Osteoblast (primary cell): ENCODE measurements at regions not wholly inside any gene's neighbourhood (a gene's known extent, or its start where the extent isn't known, plus 50 kb on each side); places are given as distances from the start of the nearest gene placed in this dataset.

Experiments
- DNase-seq: peaks from one replicate; pipeline ENCODE4 v3.0.0; 2011; ENCODE audit warnings: low spot score, mixed read lengths; ENCODE audit not compliant: insufficient read length; ENCODE audit errors: missing footprints
- H2AFZ ChIP-seq: 2 replicates; pipeline ENCODE4 v1.6.0; 2011; ENCODE audit warnings: mild to moderate bottlenecking, low read length
- H3K27ac ChIP-seq: 2 replicates; pipeline ENCODE4 v1.5.1; 2011; ENCODE audit warnings: mild to moderate bottlenecking, low read depth, low read length, moderate library complexity
- H3K27me3 ChIP-seq: 2 replicates; pipeline ENCODE4 v1.6.0; 2012; ENCODE audit warnings: mild to moderate bottlenecking, control low read depth, inconsistent platforms, low read length, moderate library complexity; ENCODE audit not compliant: insufficient read depth
- H3K36me3 ChIP-seq: 2 replicates; pipeline ENCODE4 v1.5.1; 2011; ENCODE audit warnings: mild to moderate bottlenecking, low read length, control low read depth, moderate library complexity; ENCODE audit not compliant: insufficient read depth
- H3K4me1 ChIP-seq: 2 replicates; pipeline ENCODE4 v1.5.1; 2011; ENCODE audit warnings: mild to moderate bottlenecking, low read length, control low read depth, moderate library complexity; ENCODE audit not compliant: insufficient read depth
- H3K4me2 ChIP-seq: 2 replicates; pipeline ENCODE4 v1.6.0; 2011; ENCODE audit warnings: mild to moderate bottlenecking, low read length; ENCODE audit not compliant: insufficient read depth
- H3K4me3 ChIP-seq: fragments of 200-600 bp; sonication (generic); 3 replicates; pipeline ENCODE4 v1.5.1; 2012; ENCODE audit warnings: mild to moderate bottlenecking, low read length, inconsistent platforms; ENCODE audit not compliant: insufficient read depth
- H3K79me2 ChIP-seq: 2 replicates; pipeline ENCODE4 v1.6.0; 2012; ENCODE audit warnings: mild to moderate bottlenecking, low read length, control low read depth, inconsistent platforms; ENCODE audit not compliant: insufficient read depth
- H3K9me3 ChIP-seq: 2 replicates; pipeline ENCODE4 v1.5.1; 2011; ENCODE audit warnings: low read depth, low read length, control low read depth
- H4K20me1 ChIP-seq: 2 replicates; pipeline ENCODE4 v1.6.0; 2012; ENCODE audit warnings: mild to moderate bottlenecking, low read length, control low read depth; ENCODE audit not compliant: insufficient read depth
- CTCF ChIP-seq: IDR thresholded peaks from 2 replicates; pipeline ENCODE4 v1.5.1; 2011; ENCODE audit warnings: mild to moderate bottlenecking, low read depth, low read length, moderate library complexity; ENCODE audit errors: extremely low read depth

- no peak for TF ChIP-seq CTCF
Observed at GRCh38 chr5:116900793-116901192, 326.2 kb upstream of the SEMA6A start.

GRCh38 chr5:116898917-116899316 is 324.3 kb upstream of the SEMA6A start:
- no peak overlapping the region for H3K27ac ChIP-seq
- H3K4me2 ChIP-seq, result no peak overlapping the region
- no peaks in the 10 kb centered on the region for H4K20me1 ChIP-seq
- H3K4me1 ChIP-seq, result no peaks in the 10 kb centered on the region
- no peak overlapping the region for H3K4me3 ChIP-seq
- DNase-seq, result no peak
- no peaks in the 10 kb centered on the region for H3K9me3 ChIP-seq
- H3K79me2 ChIP-seq, result no peaks in the 10 kb centered on the region
- no peaks in the 10 kb centered on the region for H3K36me3 ChIP-seq
- no peak overlapping the region for H2AFZ ChIP-seq
- H3K27me3 ChIP-seq, result no peaks in the 10 kb centered on the region
- no peak for TF ChIP-seq CTCF

More at GRCh38 chr5:116900793-116901192, 326.2 kb upstream of the SEMA6A start:
- no peak overlapping the region for H2AFZ ChIP-seq
- no peak overlapping the region for H3K4me3 ChIP-seq
- H3K27ac ChIP-seq, result no peak overlapping the region
- H4K20me1 ChIP-seq, result no peaks in the 10 kb centered on the region
- H3K79me2 ChIP-seq, result no peaks in the 10 kb centered on the region
- no peak for DNase-seq
- no peaks in the 10 kb centered on the region for H3K27me3 ChIP-seq
- no peak overlapping the region for H3K4me2 ChIP-seq
- H3K4me1 ChIP-seq, result no peaks in the 10 kb centered on the region
- no peaks in the 10 kb centered on the region for H3K9me3 ChIP-seq
- H3K36me3 ChIP-seq, result no peaks in the 10 kb centered on the region

- Histone ChIP-seq H3K36me3 (no peaks in the 10 kb centered on the region), H3K79me2 (no peaks in the 10 kb centered on the region), H3K9me3 (no peaks in the 10 kb centered on the region), H2AFZ (no peak overlapping the region), H3K27me3 (no peaks in the 10 kb centered on the region), H4K20me1 (no peaks in the 10 kb centered on the region), H3K4me1 (no peaks in the 10 kb centered on the region), H3K4me3 (no peak overlapping the region), H3K4me2 (no peak overlapping the region), H3K27ac (no peak overlapping the region)
- no peak for DNase-seq
- no peak for TF ChIP-seq CTCF
Observed at GRCh38 chr5:116897291-116897690, 322.7 kb upstream of the SEMA6A start.

GRCh38 chr5:116896001-116896400 is 321.4 kb upstream of the SEMA6A start:
- H3K4me3 ChIP-seq, result no peak overlapping the region
- no peak overlapping the region for H2AFZ ChIP-seq
- no peaks in the 10 kb centered on the region for H3K9me3 ChIP-seq
- DNase-seq, result no peak
- no peaks in the 10 kb centered on the region for H3K36me3 ChIP-seq
- no peak for TF ChIP-seq CTCF
- no peak overlapping the region for H3K27ac ChIP-seq
- no peaks in the 10 kb centered on the region for H3K4me1 ChIP-seq
- H3K27me3 ChIP-seq, result no peaks in the 10 kb centered on the region
- no peaks in the 10 kb centered on the region for H3K79me2 ChIP-seq
- H3K4me2 ChIP-seq, result no peak overlapping the region
- no peaks in the 10 kb centered on the region for H4K20me1 ChIP-seq
